Neural progenitor cell (in vitro differentiated cells): ENCODE measurements at regions not wholly inside any gene's neighbourhood (a gene's known extent, or its start where the extent isn't known, plus 50 kb on each side); places are given as distances from the start of the nearest gene placed in this dataset.

Source experiments
- CTCF ChIP-seq: fragments of 200-600 bp; sonication (generic); IDR thresholded peaks from 2 replicates; pipeline ENCODE4 v1.5.1; 2017; ENCODE audit warnings: antibody characterized with exemption, mild to moderate bottlenecking
- EZH2 ChIP-seq: fragments of 200-600 bp; sonication (generic); IDR thresholded peaks from 2 replicates; pipeline ENCODE4 v1.6.1; 2017; ENCODE audit warnings: antibody characterized with exemption, mild to moderate bottlenecking, moderate library complexity
- EZH2phosphoT487 ChIP-seq: fragments of 200-600 bp; sonication (generic); IDR thresholded peaks from 2 replicates; pipeline ENCODE4 v1.6.1; 2017; ENCODE audit warnings: antibody characterized with exemption

GRCh38 chr16:85177448-85177846 is 65.2 kb upstream of the CIBAR2 start:
- TF ChIP-seq EZH2phosphoT487: no peak
- no peak for TF ChIP-seq EZH2
- TF ChIP-seq CTCF: no peak
